Nephron progenitor cell (in vitro differentiated cells): ENCODE measurements at regions not wholly inside any gene's neighbourhood (a gene's known extent, or its start where the extent isn't known, plus 50 kb on each side); places are given as distances from the start of the nearest gene placed in this dataset.

Experiments
- DNase-seq: peaks from one replicate; pipeline ENCODE4 v3.0.0; 2021
- H3K27ac Mint-ChIP-seq: 2 replicates; pipeline ENCODE4 v1.8.0; 2021; ENCODE audit warnings: mild to moderate bottlenecking, moderate library complexity, mixed read lengths
- H3K27me3 Mint-ChIP-seq: 2 replicates; pipeline ENCODE4 v1.8.0; 2021; ENCODE audit warnings: mild to moderate bottlenecking, low read depth, mixed read lengths; ENCODE audit not compliant: poor library complexity
- H3K36me3 Mint-ChIP-seq: 2 replicates; pipeline ENCODE4 v1.8.0; 2021; ENCODE audit warnings: low read depth, mixed read lengths
- H3K4me1 Mint-ChIP-seq: 2 replicates; pipeline ENCODE4 v1.8.0; 2021; ENCODE audit warnings: mixed read lengths
- H3K4me3 Mint-ChIP-seq: 2 replicates; pipeline ENCODE4 v1.8.0; 2021; ENCODE audit warnings: mild to moderate bottlenecking, moderate library complexity, mixed read lengths
- H3K9me3 Mint-ChIP-seq: 2 replicates; pipeline ENCODE4 v1.8.0; 2021; ENCODE audit warnings: mild to moderate bottlenecking, moderate library complexity, mixed read lengths
- CTCF ChIP-seq: fragments of 200-600 bp; sonication (generic); IDR thresholded peaks from 2 replicates; pipeline ENCODE4 v1.5.0; 2021; ENCODE audit warnings: antibody characterized with exemption

DNA sequence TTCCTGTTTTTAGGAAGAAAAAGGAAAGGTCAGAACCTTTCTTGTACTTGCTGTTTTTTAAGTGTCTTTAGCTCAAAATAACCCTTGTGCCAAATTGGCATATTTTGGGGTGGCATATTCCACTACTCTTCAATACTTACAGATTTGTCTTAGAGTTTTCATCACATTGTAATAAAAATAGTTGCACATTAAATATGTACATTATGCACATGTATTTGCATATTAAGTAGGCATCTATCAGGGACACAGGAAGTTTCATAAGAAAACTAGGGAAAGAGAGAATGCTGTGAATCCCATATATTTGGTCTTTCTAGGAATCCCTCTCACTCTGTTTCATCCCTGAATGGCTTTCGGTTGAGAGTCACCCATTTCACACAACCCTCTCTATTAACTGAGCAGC is 139.6 kb downstream of the LARP7 start:
- no peak overlapping the region for H3K27ac Mint-ChIP-seq
- H3K9me3 Mint-ChIP-seq, result peaks cover 22% of the 10 kb centered on the region
- no peaks in the 10 kb centered on the region for H3K27me3 Mint-ChIP-seq
- no peak for DNase-seq
- H3K4me1 Mint-ChIP-seq, result no peaks in the 10 kb centered on the region
- no peaks in the 10 kb centered on the region for H3K36me3 Mint-ChIP-seq
- TF ChIP-seq CTCF, result no peak
- no peak overlapping the region for H3K4me3 Mint-ChIP-seq

GRCh38 chr4:112778520-112778919 is 141.6 kb downstream of the LARP7 start:
- no peaks in the 10 kb centered on the region for H3K4me1 Mint-ChIP-seq
- no peaks in the 10 kb centered on the region for H3K27me3 Mint-ChIP-seq
- DNase-seq, result no peak
- H3K9me3 Mint-ChIP-seq, result peaks cover 22% of the 10 kb centered on the region
- no peaks in the 10 kb centered on the region for H3K36me3 Mint-ChIP-seq
- TF ChIP-seq CTCF, result no peak
- no peak overlapping the region for H3K27ac Mint-ChIP-seq
- no peak overlapping the region for H3K4me3 Mint-ChIP-seq

DNA sequence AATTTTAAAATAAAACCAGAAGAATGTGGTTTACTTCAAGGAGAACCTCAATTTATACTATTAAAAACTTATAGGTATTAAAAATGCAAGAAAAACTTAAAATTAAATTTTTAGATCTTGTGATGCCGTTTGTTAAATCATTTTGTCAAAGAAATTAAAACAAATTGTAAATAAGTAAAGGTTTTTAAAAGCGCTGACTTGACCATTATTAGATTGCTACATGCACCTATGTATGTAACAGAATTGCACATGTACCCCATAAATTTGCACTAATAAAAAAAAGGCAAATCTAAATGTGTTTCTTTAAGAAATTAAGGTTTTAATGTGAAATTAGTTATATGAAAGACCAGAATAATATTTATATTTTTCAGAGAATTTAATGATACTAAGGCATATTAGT is 156.1 kb downstream of the LARP7 start:
- H3K9me3 Mint-ChIP-seq, result peaks cover 5% of the 10 kb centered on the region
- H3K36me3 Mint-ChIP-seq, result no peaks in the 10 kb centered on the region
- H3K27ac Mint-ChIP-seq, result no peak overlapping the region
- H3K27me3 Mint-ChIP-seq, result no peaks in the 10 kb centered on the region
- H3K4me3 Mint-ChIP-seq, result no peak overlapping the region
- no peaks in the 10 kb centered on the region for H3K4me1 Mint-ChIP-seq
- no peak for DNase-seq
- TF ChIP-seq CTCF, result no peak

DNA sequence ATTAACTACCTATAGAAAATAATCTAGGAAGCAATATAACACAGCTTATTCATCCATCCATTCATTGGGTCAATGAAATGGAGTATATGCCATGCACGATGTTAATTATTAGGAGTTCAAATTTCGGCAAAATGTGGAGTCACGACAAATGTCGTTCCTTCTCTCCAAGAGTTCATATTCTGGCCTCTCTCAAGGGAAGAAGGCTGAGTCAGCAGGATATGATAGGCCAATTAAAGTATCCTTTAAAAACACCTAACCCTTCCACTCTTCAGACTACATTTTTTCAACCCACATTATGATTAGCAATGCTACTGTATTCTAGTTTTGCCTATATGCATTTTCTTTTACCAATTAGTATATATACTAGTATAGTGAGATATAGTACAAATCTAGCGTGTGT is 163.1 kb downstream of the LARP7 start:
- Mint-ChIP-seq H3K4me3 (no peak overlapping the region), H3K27ac (no peak overlapping the region), H3K4me1 (no peaks in the 10 kb centered on the region), H3K36me3 (no peaks in the 10 kb centered on the region), H3K27me3 (peaks cover under 1% of the 10 kb centered on the region), H3K9me3 (no peaks in the 10 kb centered on the region)
- DNase-seq, result no peak
- no peak for TF ChIP-seq CTCF

DNA sequence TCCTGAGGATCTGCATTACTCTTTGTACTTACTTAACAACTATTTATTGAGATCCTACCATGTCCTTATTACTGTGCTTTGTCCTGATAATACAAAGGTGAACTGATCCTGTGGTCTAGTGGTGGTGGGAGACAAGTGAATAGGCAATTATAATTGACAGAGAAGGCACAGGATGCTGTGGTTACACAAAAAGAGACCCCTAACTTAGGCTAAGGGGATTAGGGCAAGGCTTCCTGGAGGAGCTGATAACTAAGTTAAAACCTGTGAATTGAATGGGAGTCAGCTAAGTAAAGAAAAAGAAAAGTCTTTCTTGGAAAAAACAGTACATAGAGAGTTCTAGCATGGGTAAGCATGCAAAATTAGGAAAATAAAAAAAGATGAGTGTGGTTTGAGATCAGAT is 164.4 kb downstream of the LARP7 start:
- Mint-ChIP-seq H3K27ac (no peak overlapping the region), H3K4me1 (no peaks in the 10 kb centered on the region), H3K4me3 (no peak overlapping the region), H3K36me3 (no peaks in the 10 kb centered on the region), H3K27me3 (peaks cover 2% of the 10 kb centered on the region), H3K9me3 (no peaks in the 10 kb centered on the region)
- TF ChIP-seq CTCF, result no peak
- no peak for DNase-seq

GRCh38 chr4:112802780-112803179 is 165.8 kb downstream of the LARP7 start:
- Mint-ChIP-seq H3K9me3 (no peaks in the 10 kb centered on the region), H3K36me3 (no peaks in the 10 kb centered on the region), H3K4me3 (no peak overlapping the region), H3K27me3 (peaks cover 2% of the 10 kb centered on the region), H3K4me1 (no peaks in the 10 kb centered on the region), H3K27ac (no peak overlapping the region)
- DNase-seq, result no peak
- no peak for TF ChIP-seq CTCF
